ENCODE measurements at regions not wholly inside any gene's neighbourhood (a gene's known extent, or its start where the extent isn't known, plus 50 kb on each side); places are given as distances from the start of the nearest gene placed in this dataset.

GRCh38 chr1:143661418-143662101, 310.2 kb downstream of the FAM72C start (continued):
- no peak for TF ChIP-seq KDM1A (IDR thresholded peaks at IDR 0.05; ENCODE audit: low read depth)
- TF ChIP-seq HMGXB4 (CRISPR knock-in tag; IDR thresholded peaks at IDR 0.05; ENCODE audit: borderline replicate concordance): no peak
- TF ChIP-seq EHMT2 (IDR thresholded peaks at IDR 0.05; ENCODE audit: low read depth): no peak
- no peak for TF ChIP-seq HEYL (CRISPR knock-in tag; IDR thresholded peaks at IDR 0.05)
- TF ChIP-seq ZC3H11A (IDR thresholded peaks at IDR 0.05): no peak

GRCh38 chr1:143660354-143660941, 311.3 kb downstream of the FAM72C start:
- POLR2A ChIA-PET: interaction anchor here (0.6 kb wide), 1 partner anchor 33 kb away, joined by 3 read pairs; no protein-coding TSS in a partner anchor
- CTCF ChIA-PET: no interaction called here
- TF ChIP-seq RCOR1 (IDR thresholded peaks at IDR 0.05; ENCODE audit: low read depth, low read length) (no peak), PHF8 (IDR thresholded peaks at IDR 0.05; ENCODE audit: borderline replicate concordance, low read depth) (no peak), CHD2 (IDR thresholded peaks at IDR 0.05; ENCODE audit: low read length, partially characterized antibody) (no peak), CBX8 (IDR thresholded peaks at IDR 0.05) (no peak)
- Histone ChIP-seq H3K4me3 (no peak overlapping the region), H3K4me2 (no peak overlapping the region), H3K27ac (no peak overlapping the region), H3K4me1 (no peaks in the 10 kb centered on the region), H3K9me3 (no peaks in the 10 kb centered on the region)
- DNase-seq (ENCODE audit: low read depth in 1 of 2, low spot score in 1 of 2): no peak
- no peak for FAIRE-seq
- no peak for ATAC-seq
- 53% methylated on average over 12 of the region's 14 CpGs for WGBS (ENCODE audit: missing lambda C conversion rate)

GRCh38 chr1:143653429-143653802, 318.4 kb downstream of the FAM72C start:
- Histone ChIP-seq H3K4me1 (no peaks in the 10 kb centered on the region), H3K4me2 (no peak overlapping the region), H3K9me3 (no peaks in the 10 kb centered on the region), H3K4me3 (no peak overlapping the region), H3K27ac (no peak overlapping the region)
- CTCF ChIA-PET: no interaction called here
- POLR2A ChIA-PET: no interaction called here
- no peak for TF ChIP-seq SMC3 (IDR thresholded peaks at IDR 0.05)
- no peak for TF ChIP-seq HES2 (IDR thresholded peaks at IDR 0.05)
- no peak for TF ChIP-seq PBX3 (IDR thresholded peaks at IDR 0.05)
- no peak for ATAC-seq
- 55% methylated on average over 16 of the region's 24 CpGs for WGBS (ENCODE audit: missing lambda C conversion rate)
- no peak for FAIRE-seq
- no peak for DNase-seq (ENCODE audit: low read depth in 1 of 2, low spot score in 1 of 2)

GRCh38 chr1:143652744-143653428, 318.9 kb downstream of the FAM72C start:
- no peak overlapping the region for H3K4me3 ChIP-seq
- ATAC-seq (no peak), FAIRE-seq (no peak), DNase-seq (ENCODE audit: low read depth in 1 of 2, low spot score in 1 of 2) (no peak)
- POLR2A ChIA-PET: no interaction called here
- TF ChIP-seq CHD2 (IDR thresholded peaks at IDR 0.05; ENCODE audit: low read length, partially characterized antibody): no peak
- TF ChIP-seq NR3C1 (IDR thresholded peaks at IDR 0.05): no peak
- no peak for TF ChIP-seq GATA3 (IDR thresholded peaks at IDR 0.05; ENCODE audit: borderline replicate concordance)
- TF ChIP-seq KDM1A (IDR thresholded peaks at IDR 0.05; ENCODE audit: low read depth): no peak
- TF ChIP-seq RAD21 (conservative IDR thresholded peaks at IDR 0.05 in 1 of 2, IDR thresholded peaks at IDR 0.05 in 1 of 2): no peak
- no peak for TF ChIP-seq MAZ (IDR thresholded peaks at IDR 0.05; ENCODE audit: borderline replicate concordance, low read depth, low read length)
- no peak for TF ChIP-seq ELK1 (IDR thresholded peaks at IDR 0.05; ENCODE audit: low read depth, low read length)
- TF ChIP-seq TP53 (CRISPR knock-in tag; IDR thresholded peaks at IDR 0.05): no peak
- TF ChIP-seq NPAS2 (CRISPR knock-in tag; IDR thresholded peaks at IDR 0.05; ENCODE audit: borderline replicate concordance): no peak
- TF ChIP-seq FOXS1 (CRISPR knock-in tag; IDR thresholded peaks at IDR 0.05): no peak
- TF ChIP-seq CEBPB (IDR thresholded peaks at IDR 0.05): no peak
- TF ChIP-seq JUN (IDR thresholded peaks at IDR 0.05): no peak
- TF ChIP-seq EHMT2 (IDR thresholded peaks at IDR 0.05; ENCODE audit: low read depth): no peak
- no peak for TF ChIP-seq ESRRA (IDR thresholded peaks at IDR 0.05; ENCODE audit: borderline replicate concordance, low read length)
- no peak for TF ChIP-seq E2F6 (IDR thresholded peaks at IDR 0.05; ENCODE audit: borderline replicate concordance, low read depth)
- no peak for TF ChIP-seq JUNB (IDR thresholded peaks at IDR 0.05)
- TF ChIP-seq ZC3H11A (IDR thresholded peaks at IDR 0.05): no peak
- no peak overlapping the region for H3K27ac ChIP-seq
- CTCF ChIA-PET: no interaction called here
- H3K4me2 ChIP-seq: no peak overlapping the region
- H3K4me1 ChIP-seq: no peaks in the 10 kb centered on the region
- WGBS (ENCODE audit: missing lambda C conversion rate): 49% methylated on average over 32 of the region's 36 CpGs
- no peaks in the 10 kb centered on the region for H3K9me3 ChIP-seq

All from A549 (cell line).